Esophagus muscularis mucosa (tissue), 4 donors: ENCODE measurements at regions not wholly inside any gene's neighbourhood (a gene's known extent, or its start where the extent isn't known, plus 50 kb on each side); places are given as distances from the start of the nearest gene placed in this dataset.
A peak's percentile ranks its signal among the peaks of the same experiment; 100 is the strongest.

Experiments used
- DNase-seq: peaks from one replicate; pipeline ENCODE4 v3.0.0-alpha.2; 2017; ENCODE audit errors: extremely low spot score
- H3K27ac ChIP-seq, 4 donors: fragments of 200-600 bp; sonication (generic); replicated peaks in 1 of 4; 1 replicate in 3 of 4; 2 replicates in 1 of 4; pipeline ENCODE4 v1.5.1; 2016 to 2019; ENCODE audit warnings: mild to moderate bottlenecking in 1 of 4
- H3K27me3 ChIP-seq, 4 donors: fragments of 200-600 bp; sonication (generic); one replicate each; pipeline versions ENCODE4 v1.5.1 to v1.6.0; 2016 to 2019
- H3K36me3 ChIP-seq, 4 donors: fragments of 200-600 bp; sonication (generic); one replicate each; pipeline ENCODE4 v1.5.1; 2016 to 2019
- H3K4me1 ChIP-seq, 4 donors: fragments of 200-600 bp; sonication (generic); one replicate each; pipeline ENCODE4 v1.5.1; 2016 to 2019
- H3K4me3 ChIP-seq, 4 donors: fragments of 200-600 bp; sonication (generic); 1 replicate in 2 of 4; 2 replicates in 2 of 4; pipeline ENCODE4 v1.5.1; 2016 to 2019; ENCODE audit warnings: mild to moderate bottlenecking in 4 of 4, moderate library complexity in 1 of 4
- H3K9me3 ChIP-seq, 4 donors: fragments of 200-600 bp; sonication (generic); 1 replicate in 3 of 4; 2 replicates in 1 of 4; pipeline ENCODE4 v1.5.1; 2016 to 2019
- CTCF ChIP-seq, 3 experiments: fragments of 200-600 bp in 2 of 3; fragments of 450-650 bp in 1 of 3; sonication (generic) in 2 of 3; IDR thresholded peaks; one replicate each; pipeline ENCODE4 v1.5.1; 2017 to 2019; ENCODE audit warnings: antibody characterized with exemption in 3 of 3, mild to moderate bottlenecking in 2 of 3, moderate library complexity in 1 of 3
- EP300 ChIP-seq: sonication (generic); formaldehyde crosslinking; IDR thresholded peaks from one replicate; pipeline ENCODE4 v1.6.1; 2017; ENCODE audit warnings: antibody characterized with exemption
- POLR2A ChIP-seq: fragments of 450-650 bp; IDR thresholded peaks from one replicate; pipeline ENCODE4 v1.6.1; 2017; ENCODE audit warnings: antibody characterized with exemption, moderate library complexity, mild to moderate bottlenecking, low read depth
- POLR2AphosphoS5 ChIP-seq, 2 donors: sonication (generic); formaldehyde crosslinking; IDR thresholded peaks; one replicate each; pipeline ENCODE4 v1.6.1; 2017; ENCODE audit warnings: antibody characterized with exemption in 2 of 2
- WGBS: methylation state at CpG from one replicate; pipeline ENCODE4 v1.1.5; 2018; 5-methylcytosine and 5-hydroxymethylcytosine counted together
- intact Hi-C: fragments of 100-400 bp; cut with DNase I; formaldehyde crosslinking; loops from one replicate; pipeline ENCODE4 v1.15.1; 2023

DNA sequence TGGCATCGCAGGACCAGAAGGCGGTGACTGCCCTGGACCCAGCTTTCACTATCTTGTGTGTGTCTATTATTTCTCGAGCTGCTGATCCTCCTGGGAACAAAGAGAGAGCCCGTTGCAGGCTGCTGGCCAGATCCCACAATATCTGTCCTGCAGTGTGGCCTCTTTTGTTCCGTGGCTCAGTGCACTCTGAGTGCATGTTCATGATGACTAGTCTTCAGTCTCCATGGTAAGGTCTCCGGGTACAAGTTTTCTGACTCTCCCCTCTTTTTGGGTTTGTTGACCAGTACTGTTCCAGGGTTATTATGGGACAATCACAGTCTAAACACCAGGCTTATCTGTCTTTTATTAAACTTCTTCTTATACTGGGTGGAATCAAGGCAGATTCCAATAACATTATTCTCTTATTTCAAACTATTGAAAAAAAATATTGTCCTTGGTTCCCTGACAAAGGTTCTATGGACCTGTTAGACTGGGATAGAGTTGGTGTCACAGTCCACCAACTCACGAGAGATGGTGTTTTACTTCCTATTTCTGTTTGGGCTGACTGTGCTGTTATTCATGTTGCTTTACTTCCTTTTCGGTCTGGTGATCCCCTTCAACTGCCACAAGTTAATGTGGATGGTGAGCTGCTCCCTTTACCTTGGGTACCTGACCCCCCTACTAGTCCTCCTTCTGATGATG, 192.9 kb upstream of the ALG10B start:
- Histone ChIP-seq H3K27ac (no peak overlapping the region), H3K4me1 (no peaks in the 10 kb centered on the region), H3K4me3 (no peak overlapping the region), H3K27me3 (no peaks in the 10 kb centered on the region), H3K36me3 (no peaks in the 10 kb centered on the region), H3K9me3 (no peaks in the 10 kb centered on the region)
- WGBS: 78% methylated on average over 8 of the region's 8 CpGs
- TF ChIP-seq POLR2A (no peak), POLR2AphosphoS5 (IDR thresholded peaks at IDR 0.05) (no peak), EP300 (no peak), CTCF (IDR thresholded peaks at IDR 0.05) (no peak)
- DNase-seq: peak; percentile 50
- intact Hi-C loops: no loop called here

DNA sequence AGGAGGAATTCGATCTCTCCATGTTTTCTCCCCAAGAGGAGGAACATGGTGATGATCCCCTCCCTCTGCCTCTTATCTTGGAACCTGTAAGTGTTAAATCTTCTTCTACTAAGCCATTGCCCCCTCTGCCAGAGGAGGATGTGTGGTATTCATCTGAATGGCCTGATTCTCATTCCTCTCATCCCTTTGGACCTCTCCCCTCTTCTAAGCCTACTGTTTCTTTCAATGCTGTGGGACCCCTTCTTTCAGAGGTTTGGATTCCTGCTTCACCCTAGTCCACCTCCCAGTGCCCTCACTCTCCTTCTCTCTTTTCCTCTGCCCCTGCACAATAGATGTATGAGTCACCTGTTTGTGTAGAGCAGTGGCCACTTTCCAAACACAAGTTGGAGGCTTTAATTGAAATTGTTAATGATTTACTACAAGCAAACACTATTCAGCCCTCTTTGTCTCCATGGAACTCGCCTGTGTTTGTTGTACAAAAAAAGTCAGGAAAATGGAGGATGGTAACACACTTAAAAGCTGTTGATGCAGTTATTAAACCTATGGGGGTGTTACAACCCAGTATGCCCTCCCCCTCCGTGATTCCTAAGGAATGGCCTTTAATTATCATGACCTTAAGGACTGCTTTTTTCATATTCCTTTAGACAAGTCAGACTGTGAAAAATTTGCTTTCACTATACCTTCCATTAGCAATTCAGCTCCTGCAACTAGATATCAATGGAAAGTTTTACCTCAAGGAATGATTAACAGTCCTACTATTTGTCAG, 192.1 kb upstream of the ALG10B start:
- TF ChIP-seq POLR2A (no peak), CTCF (IDR thresholded peaks at IDR 0.05) (no peak), POLR2AphosphoS5 (IDR thresholded peaks at IDR 0.05) (no peak), EP300 (no peak)
- intact Hi-C loops: no loop called here
- 44% methylated on average over 3 of the region's 3 CpGs for whole genome bisulfite sequencing
- Histone ChIP-seq H3K4me1 (no peaks in the 10 kb centered on the region), H3K27ac (no peak overlapping the region), H3K36me3 (no peaks in the 10 kb centered on the region), H3K27me3 (no peaks in the 10 kb centered on the region), H3K9me3 (no peaks in the 10 kb centered on the region), H3K4me3 (no peak overlapping the region)
- peak; percentile 24 for DNase-seq

- Histone ChIP-seq H3K27me3 (peaks cover 0 to 9% (median 0%) of the 10 kb centered on the region in 4 donors), H3K27ac (no peak overlapping the region), H3K36me3 (no peaks in the 10 kb centered on the region), H3K9me3 (no peaks in the 10 kb centered on the region), H3K4me3 (no peak overlapping the region), H3K4me1 (no peaks in the 10 kb centered on the region)
- intact Hi-C loops: loop anchor here (2.0 to 10.0 kb wide), 2 partner anchors 183 to 1143 kb away; no protein-coding TSS in a partner anchor
- TF ChIP-seq POLR2A (no peak), POLR2AphosphoS5 (IDR thresholded peaks at IDR 0.05) (no peak), CTCF (IDR thresholded peaks at IDR 0.05) (no peak), EP300 (no peak)
- 48% methylated on average over 2 of the region's 2 CpGs for WGBS
- no peak for DNase-seq
Measured at GRCh38 chr12:38132139-38132538, 184.4 kb upstream of the ALG10B start.

GRCh38 chr12:38137287-38137686, 179.3 kb upstream of the ALG10B start:
- H3K36me3 ChIP-seq: no peaks in the 10 kb centered on the region
- H3K27ac ChIP-seq: no peak overlapping the region
- DNase-seq: no peak
- no peak overlapping the region for H3K4me3 ChIP-seq
- H3K9me3 ChIP-seq: no peaks in the 10 kb centered on the region
- H3K4me1 ChIP-seq: peaks cover 0 to 12% (median 9%) of the 10 kb centered on the region in 4 donors
- WGBS: 85% methylated on average over 12 of the region's 12 CpGs
- H3K27me3 ChIP-seq: peaks cover 0 to 18% (median 5%) of the 10 kb centered on the region in 4 donors
- no peak for TF ChIP-seq EP300
- no peak for TF ChIP-seq CTCF (IDR thresholded peaks at IDR 0.05)
- no peak for TF ChIP-seq POLR2A
- TF ChIP-seq POLR2AphosphoS5 (IDR thresholded peaks at IDR 0.05): no peak
- intact Hi-C loops: loop anchor here (10.0 kb wide), 1 partner anchor 1138 kb away; no protein-coding TSS in a partner anchor
